SH-SY5Y (cell line): ENCODE measurements at regions not wholly inside any gene's neighbourhood (a gene's known extent, or its start where the extent isn't known, plus 50 kb on each side); places are given as distances from the start of the nearest gene placed in this dataset.

Source experiments
- GATA2 ChIP-seq: IDR thresholded peaks from 2 replicates; pipeline ENCODE4 v1.6.1; 2011; ENCODE audit warnings: mild to moderate bottlenecking, low read depth, low read length
- GATA3 ChIP-seq: IDR thresholded peaks from 2 replicates; pipeline ENCODE4 v1.6.1; 2011; ENCODE audit warnings: low read depth, mild to moderate bottlenecking, low read length, moderate library complexity

DNA sequence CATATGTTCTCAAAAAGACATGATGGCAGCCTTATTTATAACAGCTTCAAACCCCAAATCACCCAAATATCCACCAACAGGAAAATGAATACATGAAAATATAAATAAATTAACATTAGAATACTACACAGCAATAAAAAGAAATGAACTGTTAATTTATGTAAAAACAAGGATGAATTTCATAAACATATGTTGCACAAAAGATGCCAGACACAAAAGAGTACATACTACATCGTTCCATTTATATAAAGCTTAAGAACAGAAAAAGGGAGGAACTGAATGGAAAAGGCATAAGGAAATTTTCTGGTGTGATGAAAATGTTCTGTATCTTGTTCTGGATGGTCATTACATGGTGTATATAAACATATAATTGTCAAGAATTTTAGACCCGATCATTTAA, 69.9 kb upstream of the TUSC7 start:
- TF ChIP-seq GATA2: no peak
- no peak for TF ChIP-seq GATA3
